ENCODE measurements at regions not wholly inside any gene's neighbourhood (a gene's known extent, or its start where the extent isn't known, plus 50 kb on each side); places are given as distances from the start of the nearest gene placed in this dataset.

DNA sequence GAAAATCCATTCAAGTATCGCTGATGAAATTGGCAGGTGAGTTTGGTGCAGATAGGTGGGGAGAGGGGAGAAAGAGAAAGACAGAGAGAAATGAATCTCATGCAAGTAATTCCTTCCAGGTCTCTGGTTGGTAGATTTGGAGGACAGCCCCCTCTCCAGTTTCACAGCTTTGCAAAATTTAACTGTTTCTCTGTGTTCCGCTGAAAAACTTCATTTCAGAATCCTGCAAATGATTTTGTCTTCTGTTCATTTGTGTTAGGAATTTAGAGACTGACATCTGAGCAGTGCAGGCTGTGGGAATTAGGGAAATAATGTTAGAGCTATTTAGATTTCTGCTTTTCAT, 328.5 kb downstream of the FBXW7 start:
- TF ChIP-seq, protein P1, sequence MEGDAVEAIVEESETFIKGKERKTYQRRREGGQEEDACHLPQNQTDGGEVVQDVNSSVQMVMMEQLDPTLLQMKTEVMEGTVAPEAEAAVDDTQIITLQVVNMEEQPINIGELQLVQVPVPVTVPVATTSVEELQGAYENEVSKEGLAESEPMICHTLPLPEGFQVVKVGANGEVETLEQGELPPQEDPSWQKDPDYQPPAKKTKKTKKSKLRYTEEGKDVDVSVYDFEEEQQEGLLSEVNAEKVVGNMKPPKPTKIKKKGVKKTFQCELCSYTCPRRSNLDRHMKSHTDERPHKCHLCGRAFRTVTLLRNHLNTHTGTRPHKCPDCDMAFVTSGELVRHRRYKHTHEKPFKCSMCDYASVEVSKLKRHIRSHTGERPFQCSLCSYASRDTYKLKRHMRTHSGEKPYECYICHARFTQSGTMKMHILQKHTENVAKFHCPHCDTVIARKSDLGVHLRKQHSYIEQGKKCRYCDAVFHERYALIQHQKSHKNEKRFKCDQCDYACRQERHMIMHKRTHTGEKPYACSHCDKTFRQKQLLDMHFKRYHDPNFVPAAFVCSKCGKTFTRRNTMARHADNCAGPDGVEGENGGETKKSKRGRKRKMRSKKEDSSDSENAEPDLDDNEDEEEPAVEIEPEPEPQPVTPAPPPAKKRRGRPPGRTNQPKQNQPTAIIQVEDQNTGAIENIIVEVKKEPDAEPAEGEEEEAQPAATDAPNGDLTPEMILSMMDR (IDR thresholded peaks at IDR 0.05; ENCODE audit: poor library complexity): no peak
- TF ChIP-seq EZH2 (IDR thresholded peaks at IDR 0.05; ENCODE audit: borderline replicate concordance): no peak
- TF ChIP-seq EZH2phosphoT487 (IDR thresholded peaks at IDR 0.05; ENCODE audit: low read depth, severe bottlenecking, unreplicated experiment): no peak

Data from hepatocyte (in vitro differentiated cells).